ENCODE measurements at regions not wholly inside any gene's neighbourhood (a gene's known extent, or its start where the extent isn't known, plus 50 kb on each side); places are given as distances from the start of the nearest gene placed in this dataset.
"Not testable (repeated sequence)": the region's sequence is repeated elsewhere in the genome, so short reads cannot be mapped to it uniquely, and the experiment has no call there.

DNA sequence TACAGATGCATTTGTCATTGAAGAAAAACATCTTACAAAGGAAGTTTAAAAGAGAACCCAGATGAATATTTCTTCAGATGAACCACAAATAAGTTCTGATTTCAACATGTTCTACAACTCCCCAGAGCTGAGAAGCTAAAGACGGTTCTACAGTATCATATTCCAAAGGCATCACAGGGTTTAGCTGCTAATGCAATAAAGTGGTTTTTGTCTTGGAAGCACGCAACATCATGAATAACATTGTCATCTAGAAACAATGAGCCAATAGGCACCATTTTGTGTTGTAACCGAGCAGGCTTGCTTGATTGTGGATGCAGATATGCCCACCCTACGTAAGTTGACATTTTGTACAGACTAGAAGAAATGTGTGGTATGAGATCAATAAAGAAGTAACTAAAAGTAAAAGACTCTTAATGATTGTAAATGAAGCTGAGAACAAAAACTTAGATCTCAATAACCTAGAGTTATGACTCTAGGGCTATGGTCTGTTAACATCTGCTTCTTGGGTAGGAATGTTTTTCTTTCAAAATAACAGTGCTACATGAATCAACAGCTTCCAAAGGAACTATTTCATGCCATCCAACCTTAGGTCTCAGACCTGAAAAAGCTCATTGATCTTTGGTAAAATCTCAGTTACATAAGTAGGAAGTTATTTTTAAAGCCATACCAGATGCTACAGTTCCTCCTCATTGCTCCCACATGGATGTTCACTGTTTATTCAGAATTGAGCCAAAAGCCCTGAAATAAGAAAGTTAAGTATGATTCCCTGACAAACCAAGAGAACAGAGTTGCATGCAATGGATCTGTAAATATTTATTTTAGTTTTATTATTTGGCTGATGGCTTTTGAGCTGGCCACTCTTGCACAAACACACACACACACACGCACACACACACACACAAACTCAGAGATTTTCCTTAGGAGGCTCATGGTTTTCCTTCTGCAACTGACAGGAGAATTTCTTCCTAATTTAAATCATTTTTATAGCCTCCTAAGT, 118.7 kb upstream of the SLCO6A1 start:
- no peak for DNase-seq (ENCODE audit: low spot score)

DNA sequence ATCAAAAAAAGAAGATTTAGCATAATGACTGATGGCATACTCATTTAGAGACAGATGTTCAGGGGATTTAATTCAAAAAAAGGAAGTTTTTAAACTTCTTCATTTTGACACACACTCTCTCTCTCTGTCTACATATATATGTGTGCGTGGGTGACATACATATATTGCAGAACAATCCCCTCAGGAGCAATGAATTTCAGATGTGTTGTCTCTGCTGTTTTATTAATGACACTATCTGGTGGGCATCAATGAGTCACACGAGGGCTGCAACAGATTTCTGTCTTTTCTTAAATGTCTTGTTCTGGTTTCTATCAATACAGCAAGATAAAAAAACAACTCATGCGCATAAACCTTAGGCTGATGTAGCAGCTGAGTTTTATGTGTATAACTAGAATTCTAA, 123.5 kb upstream of the SLCO6A1 start:
- DNase-seq (ENCODE audit: low spot score): no peak

DNA sequence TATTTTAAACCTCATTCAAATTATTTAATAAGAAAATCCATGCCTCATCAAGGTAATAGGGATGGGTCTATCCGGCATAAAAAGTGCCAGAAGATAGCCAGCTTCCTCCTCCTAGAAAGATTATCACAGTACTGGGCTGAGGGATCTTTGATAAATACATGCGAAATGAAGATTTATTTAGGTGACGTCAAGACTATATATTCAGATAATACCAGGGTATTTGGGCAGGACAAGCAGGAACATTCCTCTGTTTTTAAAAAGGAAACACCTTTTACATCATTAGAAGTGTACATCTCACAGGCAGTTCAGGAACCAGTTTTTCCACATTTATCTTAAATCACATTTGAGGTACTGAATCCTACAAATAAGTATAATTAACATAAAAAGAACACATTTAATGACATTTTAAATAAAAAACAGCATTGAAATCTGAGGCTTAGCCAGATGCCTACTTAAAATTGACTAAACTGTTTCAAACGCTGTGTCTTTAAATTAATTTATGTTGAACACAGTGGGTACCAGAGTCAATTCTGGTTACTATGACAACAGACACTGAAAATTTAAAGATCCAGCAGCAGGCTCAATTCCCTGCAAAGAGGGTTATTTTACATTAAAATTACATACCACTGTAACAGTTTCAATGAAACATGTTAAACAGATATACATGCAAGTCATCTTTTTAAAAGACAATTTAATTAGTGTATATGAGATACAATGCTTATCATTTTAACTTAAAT, 124.7 kb upstream of the SLCO6A1 start:
- no peak for DNase-seq (ENCODE audit: low spot score)

DNA sequence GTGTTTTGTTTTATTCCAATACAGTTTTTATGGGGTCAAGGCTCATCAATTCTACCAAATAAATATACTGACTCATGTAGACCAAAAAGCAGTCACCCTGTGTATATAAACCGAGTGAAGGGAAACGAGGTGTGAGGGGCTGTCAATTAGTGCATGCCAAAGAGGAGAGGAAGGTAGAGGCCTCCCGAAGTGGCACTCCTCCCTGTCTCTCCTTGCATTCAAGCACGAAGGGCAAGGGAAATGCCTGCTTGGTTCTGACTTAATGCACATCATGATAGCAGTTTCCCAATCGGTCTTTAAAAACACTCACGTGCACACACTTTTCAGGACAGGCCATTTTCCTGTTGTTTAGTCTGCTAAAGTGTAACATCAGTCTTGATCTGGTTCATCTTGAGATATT, 125.6 kb upstream of the SLCO6A1 start:
- DNase-seq (ENCODE audit: low spot score): no peak

DNA sequence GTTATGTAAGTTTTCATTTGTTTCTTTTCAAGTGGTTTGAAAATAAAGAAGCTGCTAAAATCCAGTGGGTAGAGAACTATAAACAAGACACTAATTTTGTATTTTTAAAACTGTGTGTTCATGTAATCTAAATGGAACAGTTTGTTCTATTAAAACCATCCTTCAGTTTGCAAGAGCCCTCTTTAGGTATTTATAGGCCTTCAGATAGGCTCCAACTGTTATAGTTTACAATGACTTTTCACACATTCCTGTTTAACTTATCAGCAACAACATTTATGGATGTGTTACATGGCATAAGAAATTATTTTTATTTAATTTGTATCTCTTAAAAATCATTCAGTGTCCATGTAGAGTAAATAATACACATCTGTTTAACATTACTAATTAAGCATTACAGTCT, 126.7 kb upstream of the SLCO6A1 start:
- no peak for DNase-seq (ENCODE audit: low spot score)

DNA sequence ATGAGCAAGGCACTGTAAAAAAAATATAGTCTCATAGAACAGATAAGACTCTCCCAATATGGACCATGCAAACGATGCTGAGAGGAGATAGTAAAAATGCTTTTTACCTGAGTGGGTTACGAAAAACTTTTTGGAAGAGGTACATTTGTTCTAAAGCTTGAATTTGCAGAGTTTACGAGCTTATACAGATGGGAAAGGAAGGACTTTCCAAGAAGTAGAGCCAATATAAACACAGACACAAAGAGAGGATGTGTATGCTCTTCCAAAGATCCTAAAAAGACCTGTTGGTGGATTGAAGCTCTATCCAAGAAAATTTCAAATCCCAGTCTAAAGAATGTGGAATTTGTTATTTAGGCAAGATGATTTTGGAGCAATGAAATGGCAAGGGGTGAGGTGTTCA, 127.1 kb upstream of the SLCO6A1 start:
- DNase-seq (ENCODE audit: low spot score): no peak

DNA sequence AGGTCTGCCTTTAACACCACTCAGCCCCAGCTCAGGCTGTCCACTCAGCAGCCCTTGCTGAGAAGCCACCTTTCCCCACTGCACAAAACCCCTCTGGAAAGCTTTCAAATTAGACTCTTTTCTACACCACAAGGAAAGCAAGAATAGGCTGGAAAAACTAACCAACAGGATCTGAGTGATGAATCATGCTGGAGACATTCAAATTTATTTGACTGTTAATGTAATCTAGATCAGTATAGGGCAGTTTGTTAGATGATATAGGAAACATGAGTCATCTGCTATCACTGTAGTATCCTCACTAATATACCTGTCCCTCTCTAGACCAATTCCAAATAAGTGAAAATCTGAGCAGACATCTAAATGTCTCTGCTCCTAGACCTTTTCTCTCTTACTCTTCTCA, 127.8 kb upstream of the PAM start:
- peak; percentile 18 for DNase-seq (ENCODE audit: low spot score)

DNA sequence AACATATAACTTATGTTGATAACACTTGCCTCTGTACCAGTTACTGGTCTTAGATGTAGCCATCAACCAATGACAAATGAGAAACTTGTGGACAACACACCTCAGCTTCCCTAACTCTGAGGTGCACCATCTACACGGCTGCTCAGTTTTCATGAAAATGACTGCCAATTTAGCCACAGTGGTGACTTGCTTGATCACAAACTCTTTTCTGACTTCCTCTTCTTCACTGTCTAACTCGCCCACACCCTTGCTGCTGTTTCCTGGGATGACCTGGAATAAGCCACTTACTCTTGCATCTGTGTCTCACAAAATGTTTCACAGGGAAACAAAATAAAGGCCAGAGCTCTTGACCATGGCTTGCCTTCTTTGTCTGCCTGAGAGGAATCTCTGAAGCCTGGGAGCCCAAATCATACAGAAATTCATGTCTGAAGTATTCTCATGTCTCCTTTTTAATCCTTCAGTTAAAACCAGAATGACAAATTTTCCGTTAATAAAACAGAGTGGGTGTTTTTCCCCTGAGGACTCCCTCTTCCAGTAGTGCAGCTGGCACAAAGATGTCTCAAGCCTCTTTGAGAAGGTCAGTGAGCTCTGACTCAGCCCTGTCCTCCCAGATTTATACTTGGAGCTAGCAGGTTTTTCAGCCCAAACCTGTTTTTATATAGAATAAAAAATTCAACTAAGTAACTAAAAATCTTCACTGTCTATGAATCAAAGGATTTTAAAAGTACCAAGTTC, 126.5 kb upstream of the PAM start:
- peak; percentile 44 for DNase-seq (ENCODE audit: low spot score)

DNA sequence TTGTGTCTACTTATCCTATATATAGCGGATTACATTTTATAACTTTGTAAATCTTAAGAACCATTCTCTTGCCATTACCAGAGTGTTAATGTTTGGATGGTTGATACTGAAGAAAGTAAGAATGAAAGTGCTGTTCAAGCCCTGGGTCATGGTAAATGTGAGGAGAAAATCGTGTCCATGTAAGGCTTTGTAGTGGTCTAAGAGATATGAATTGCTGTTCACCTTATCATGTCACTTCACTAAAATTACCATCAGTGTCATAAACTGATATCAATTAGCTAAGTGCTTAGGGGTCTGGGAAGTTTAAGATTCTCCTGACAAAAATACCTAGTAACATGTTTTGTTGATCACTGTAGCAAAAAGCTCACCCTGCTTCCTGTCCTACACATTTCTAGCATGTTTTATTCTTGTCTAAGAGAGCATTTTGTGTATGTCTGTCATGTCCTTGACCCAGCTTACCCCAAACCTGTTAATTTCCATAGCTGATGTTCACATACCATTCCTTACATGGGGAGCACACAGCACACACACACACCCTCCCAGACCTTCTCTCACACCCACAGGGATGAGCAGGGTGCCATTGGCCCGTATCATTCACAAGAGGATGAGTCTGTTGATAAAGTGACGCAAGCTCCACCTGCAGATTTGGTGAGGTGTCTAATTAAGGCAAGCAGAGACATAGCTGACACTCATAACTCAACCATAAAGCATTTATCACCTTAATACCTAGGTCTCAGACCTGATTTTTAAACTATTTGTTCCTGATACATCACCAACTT, 125.1 kb upstream of the PAM start:
- DNase-seq (ENCODE audit: low spot score): no peak

DNA sequence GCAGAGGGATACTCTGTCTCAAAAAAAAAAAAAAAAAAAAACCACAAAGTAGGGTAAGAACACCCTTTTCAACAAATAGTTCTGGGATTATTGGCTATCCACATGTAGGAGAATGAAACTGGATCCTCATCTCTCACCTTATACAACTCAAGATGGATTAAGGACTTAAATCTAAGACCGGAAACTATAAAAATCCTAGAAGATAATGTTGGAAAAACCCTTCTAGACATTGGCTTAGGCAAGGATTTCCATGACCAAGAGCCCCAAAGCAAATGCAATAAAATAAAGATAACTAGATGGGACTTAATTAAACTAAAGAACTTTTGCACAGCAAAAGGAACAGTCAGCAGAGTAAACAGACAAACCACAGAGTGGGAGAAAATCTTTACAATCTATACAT, 119.7 kb upstream of the PAM start:
- DNase-seq (ENCODE audit: low spot score): not testable (repeated sequence)

DNA sequence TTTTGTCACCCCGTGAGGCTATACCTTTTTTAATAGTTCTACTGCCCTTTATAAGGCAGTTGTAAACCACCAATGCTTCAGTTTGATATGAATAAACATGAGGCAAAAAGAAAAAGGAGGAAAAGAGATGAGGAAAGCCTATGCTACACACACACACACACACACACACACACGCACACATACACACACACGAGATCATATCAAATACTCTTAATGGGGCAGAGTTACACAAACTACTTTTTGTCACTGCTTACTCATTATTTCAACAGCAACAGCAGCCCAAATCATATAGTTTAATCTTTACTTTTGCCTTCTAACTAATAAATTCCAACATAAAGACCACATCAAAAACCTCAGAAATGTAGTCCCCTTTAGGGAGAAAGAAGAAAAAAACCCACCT, 116.8 kb upstream of the PAM start:
- DNase-seq (ENCODE audit: low spot score): peak; percentile 49

DNA sequence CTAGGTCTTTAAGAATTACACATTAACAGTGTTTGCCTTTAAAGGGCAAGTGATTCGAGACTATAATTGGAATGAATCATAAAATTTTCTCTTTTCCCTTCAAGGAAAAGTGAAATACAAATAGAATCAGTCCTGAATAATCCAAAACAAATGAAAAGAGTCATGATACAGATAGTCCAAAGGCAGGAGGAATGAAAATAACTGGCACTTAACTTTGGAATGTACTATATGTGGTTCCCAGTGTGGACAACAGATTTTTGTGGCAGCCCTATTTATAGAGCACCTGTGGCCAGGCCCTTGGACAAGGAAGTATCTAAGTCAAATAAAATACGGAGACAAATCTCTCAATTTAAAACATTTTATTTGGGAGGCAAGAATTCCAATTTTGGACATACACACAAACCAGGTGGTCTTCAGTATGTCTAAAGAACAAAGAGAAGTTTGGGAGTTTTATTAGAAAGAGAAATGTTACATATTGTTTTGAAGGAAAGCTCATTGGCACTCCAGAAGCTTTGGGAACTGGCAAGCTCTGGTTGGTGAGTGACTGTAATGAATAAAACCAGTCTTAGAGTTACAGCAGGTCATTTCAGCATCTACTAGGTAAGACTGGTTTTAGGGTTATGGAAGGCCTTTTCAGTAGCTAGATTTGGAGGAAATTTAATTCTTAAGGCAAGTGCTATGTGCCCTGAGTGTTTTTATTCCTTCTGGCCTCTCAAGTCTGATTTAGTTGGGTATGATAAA, 116.0 kb upstream of the PAM start:
- DNase-seq (ENCODE audit: low spot score): peak; percentile 42

DNA sequence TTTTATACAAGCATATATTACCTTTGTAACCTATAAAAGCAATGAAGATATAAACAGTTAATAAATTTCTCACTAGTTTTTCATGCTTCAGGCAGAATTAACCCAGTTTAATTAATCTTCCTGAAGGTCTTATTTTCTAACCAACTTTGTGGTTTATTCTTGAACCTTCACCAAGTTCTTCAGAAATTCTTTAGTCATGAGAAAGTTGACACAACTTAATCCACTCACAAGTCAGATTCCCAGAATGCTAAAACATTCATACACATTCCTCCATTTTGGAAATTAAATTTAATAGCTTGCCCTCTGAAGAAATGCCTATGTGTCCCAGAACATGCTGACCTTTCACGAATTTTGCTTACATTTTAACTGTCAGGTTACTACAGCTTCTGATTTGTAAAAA, 105.4 kb upstream of the PAM start:
- DNase-seq (ENCODE audit: low spot score): no peak

DNA sequence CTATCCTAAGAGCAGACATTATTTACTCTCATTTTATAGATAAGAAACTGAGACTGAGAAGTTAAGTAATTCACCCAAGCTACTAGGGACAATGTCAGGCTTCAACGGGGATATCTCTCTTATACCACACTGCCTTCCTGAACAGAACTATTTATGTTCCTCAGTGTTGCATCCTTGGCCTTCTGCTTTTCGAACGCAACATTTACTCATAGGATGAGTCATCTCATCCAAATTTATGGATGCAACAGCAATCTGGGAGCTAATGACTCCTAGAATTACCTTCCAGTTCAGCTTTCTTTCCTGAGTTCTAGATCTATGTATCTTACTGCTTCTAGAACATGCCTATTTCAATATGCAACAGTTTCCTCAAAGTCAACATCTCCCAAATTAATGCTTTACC, 103.6 kb upstream of the PAM start:
- no peak for DNase-seq (ENCODE audit: low spot score)

DNA sequence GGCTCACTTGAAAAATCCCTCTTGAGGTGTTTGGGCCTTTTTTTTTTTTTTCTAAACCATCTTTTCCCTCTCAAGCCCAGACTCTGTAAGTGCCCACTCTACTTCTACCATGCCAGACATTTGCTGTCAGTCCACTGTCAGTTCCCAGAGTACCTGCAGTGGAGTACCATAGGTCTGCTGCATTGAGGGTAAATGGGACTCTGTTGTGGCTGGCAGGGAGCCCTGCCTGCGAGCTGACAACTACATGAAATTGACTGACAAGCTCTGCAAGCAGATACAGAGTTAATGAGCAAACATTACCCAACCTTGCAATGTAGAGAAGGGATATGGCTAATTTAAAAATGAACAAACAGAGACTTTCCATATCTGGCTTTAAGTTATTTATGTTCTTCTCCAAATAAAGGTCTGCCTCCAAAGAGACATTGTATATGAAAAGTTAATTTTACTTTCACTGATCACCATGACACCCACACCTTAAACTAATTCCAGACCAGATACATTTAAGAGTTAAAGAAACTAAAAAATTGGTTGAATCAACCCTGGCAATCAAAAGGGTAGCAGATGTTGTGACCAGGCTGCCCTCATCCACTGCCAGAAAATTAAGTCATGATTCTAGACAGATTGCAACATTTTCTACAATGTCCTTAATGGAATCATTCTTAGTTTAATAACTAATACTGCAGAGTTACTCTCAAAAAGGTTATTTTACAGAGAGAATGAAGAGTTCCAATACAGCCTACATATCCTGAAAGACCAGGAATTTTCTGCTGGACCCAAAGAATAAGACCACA, 100.4 kb upstream of the PAM start:
- no peak for DNase-seq (ENCODE audit: low spot score)

DNA sequence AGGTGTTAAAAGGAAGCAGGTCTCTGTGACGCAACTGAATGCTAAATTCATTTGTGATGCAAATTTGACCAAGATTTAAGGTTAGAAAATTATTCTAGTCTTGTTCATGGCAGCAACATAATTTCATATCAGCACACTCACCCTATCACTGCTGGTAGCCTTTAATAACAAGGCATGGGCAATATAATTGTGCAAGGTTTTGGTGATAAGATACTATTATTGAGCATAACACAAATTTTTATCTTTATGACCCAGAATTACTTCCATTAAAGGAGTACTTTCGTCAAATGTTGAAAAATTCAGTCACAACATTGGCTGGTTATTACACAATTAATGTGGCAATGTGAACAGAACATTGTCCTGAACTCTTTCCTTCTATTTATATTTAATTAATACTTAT, 96.0 kb upstream of the PAM start:
- DNase-seq (ENCODE audit: low spot score): no peak

DNA sequence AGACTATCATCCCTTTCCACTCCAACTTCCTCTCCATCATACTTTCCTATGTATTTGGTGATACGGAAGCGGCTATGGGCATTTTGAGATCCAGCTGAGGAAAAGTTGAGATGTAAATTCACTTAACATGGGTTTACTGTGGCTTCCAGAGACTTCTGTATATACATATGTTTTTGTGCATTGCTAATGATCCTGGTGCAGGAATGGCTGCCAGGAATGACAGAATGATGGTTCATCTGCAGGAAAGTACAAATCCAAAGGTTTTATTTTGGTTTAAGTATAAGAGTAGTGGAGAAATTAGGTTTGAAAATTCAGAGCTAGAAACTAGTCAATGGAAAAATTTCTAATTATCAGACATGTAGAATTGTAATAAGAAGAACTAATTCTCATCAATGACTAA, 95.0 kb upstream of the PAM start:
- no peak for DNase-seq (ENCODE audit: low spot score)

DNA sequence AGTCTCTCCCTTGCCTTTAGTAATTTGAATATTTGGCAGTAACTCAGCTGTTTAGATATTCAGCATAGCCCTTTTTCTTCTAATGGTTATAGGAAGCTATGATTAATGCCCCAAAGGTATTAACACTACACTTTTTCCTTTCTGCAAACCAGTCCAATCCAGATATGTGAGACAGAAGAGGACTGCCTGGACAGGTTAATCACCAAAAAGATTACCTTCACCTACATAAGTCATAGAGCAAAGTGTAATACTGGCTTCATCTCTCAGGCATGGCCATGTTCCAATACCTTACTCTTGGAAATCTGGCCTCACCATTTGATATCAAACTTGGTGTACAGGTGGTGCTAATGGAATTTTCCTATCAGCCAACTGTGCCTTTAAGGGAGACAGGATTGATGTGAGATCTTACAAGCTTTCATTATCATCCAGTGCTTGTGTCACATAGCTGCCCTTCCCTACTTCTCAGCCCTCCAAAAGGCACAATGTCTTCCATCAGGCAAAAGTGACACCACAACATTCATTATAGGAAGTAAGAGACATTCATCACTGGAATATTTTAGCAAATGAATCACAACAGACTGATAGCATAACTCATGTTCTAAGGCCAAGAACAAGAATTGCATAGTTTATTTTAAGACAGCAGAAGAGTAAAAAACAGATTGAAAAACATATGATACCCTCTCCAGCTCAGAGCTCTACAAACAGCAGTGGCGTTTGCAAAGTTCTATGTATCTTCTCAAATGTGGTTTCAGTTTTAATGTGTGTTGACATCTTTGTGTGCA, 91.2 kb upstream of the PAM start:
- DNase-seq (ENCODE audit: low spot score): no peak
